GM18505 (cell line): ENCODE measurements at regions not wholly inside any gene's neighbourhood (a gene's known extent, or its start where the extent isn't known, plus 50 kb on each side); places are given as distances from the start of the nearest gene placed in this dataset.
A peak's percentile ranks its signal among the peaks of the same experiment; 100 is the strongest.
"Not testable (repeated sequence)": the region's sequence is repeated elsewhere in the genome, so short reads cannot be mapped to it uniquely, and the experiment has no call there.

Experiments
- ATAC-seq: cut with Tn5 transposase; IDR thresholded peaks from one replicate; pipeline ENCODE4 v1.9.1; 2021; ENCODE audit not compliant: unreplicated experiment
- POLR2A ChIP-seq: IDR thresholded peaks from 4 replicates; pipeline ENCODE4 v1.6.1; 2011; ENCODE audit warnings: borderline replicate concordance; ENCODE audit not compliant: insufficient read depth, insufficient read length; ENCODE audit errors: extremely low read depth

DNA sequence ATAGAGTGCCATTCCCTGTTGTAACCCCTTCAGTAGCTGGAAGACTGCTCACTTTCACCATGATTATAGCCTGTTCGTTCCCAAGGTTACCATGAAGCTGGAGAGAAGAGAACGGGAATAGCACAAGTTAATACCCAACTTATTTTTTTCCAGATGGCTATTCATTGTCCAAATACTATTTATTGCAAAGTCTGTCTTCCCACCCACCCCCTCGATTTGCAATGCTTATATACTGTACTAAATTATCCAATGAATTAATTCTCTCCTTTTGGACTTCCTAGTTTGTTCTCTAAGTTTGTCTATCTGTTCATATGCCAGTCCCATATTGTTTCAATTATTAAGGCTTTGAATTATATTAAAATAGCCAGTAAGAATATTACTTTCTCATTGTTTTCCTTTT lies 231.0 kb downstream of the RAB11FIP4 start:
- no peak for TF ChIP-seq POLR2A
- ATAC-seq: no peak

DNA sequence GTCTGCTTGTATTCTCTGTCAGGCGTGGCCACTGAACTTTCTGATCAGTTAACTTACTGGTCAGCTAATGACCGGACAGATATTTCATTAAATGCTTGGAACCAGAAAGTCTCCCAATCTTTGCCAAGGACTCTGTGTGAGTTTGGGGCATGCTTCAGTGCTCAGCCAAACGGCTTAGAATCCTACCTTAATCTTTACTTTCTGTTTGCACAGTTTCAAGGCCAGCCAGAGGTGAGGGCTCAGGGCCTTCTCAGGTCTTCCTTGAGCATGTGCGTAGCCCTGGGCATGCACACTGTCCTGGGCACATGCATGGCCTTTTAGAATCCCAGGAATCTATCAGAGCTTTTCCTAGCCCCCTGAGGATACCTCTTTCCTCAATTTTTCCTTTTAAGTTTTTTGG lies 230.1 kb downstream of the RAB11FIP4 start:
- no peak for TF ChIP-seq POLR2A
- ATAC-seq: no peak

GRCh38 chr17:31611053-31611452 lies 219.6 kb downstream of the RAB11FIP4 start:
- not testable (repeated sequence) for ATAC-seq

DNA sequence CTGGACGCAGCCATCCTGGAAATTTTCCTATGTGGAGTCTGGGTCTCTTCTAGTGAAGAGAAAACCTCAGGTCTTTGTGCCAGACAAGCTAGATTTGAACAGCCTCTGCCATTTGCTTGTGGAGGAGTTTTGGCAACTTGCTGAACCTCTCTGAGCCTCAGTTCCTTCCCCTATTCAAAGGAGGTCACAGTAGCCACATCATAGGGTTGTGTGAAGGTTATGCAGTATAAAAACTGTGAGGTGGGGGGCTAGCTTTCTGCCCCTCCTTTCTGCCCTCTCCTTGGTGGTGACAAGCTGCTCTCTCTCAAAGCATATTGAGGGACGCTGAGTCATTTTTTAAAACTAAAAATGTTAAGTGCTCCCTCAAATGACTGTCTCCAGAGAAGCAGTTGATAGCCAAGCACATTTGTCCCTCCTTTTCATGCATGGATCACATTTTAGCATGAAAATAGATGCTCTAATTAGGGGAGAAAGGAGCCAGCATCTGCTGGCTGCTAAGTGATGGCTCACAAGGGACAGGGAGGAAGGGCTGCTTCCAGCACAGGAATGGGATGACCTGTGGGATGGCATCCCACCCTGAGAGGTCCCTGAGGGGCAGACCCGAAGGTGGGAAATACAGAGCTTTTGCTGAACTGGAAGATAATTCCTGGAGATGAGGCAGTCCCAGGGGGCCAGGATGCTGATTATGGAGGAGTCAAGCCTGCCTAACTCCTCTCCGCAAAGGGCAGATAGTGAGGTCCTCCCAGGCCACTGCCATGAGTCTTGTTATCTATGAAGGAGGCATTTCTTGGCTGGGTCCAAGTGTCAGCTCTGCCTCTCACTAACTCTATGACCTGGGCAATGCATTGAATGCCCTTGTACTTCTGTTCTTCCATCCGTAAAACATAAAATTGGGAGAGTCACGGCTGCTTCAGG lies 218.8 kb downstream of the RAB11FIP4 start:
- no peak for ATAC-seq
- no peak for TF ChIP-seq POLR2A

DNA sequence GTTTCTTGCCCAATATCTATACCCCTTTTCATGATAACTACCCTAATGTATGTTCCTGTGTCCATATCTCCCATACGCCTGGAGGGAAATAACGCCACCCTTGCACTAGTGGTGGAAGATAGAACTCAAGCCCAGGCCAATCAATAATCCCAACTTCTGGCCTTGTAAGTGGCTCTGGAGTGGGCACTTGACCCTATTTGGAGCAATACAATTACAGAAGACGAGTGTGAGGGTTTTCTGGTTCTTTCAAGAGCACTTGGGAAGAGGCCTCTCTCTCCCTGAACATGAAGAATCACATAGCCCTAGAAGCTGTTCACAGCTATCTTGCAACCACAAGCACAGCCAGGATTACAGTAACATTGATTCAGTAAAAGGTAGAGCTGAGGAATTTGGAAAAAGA lies 217.9 kb downstream of the RAB11FIP4 start:
- TF ChIP-seq POLR2A: no peak
- no peak for ATAC-seq

GRCh38 chr17:31608659-31609254 lies 217.3 kb downstream of the RAB11FIP4 start:
- TF ChIP-seq POLR2A: no peak
- no peak for ATAC-seq

DNA sequence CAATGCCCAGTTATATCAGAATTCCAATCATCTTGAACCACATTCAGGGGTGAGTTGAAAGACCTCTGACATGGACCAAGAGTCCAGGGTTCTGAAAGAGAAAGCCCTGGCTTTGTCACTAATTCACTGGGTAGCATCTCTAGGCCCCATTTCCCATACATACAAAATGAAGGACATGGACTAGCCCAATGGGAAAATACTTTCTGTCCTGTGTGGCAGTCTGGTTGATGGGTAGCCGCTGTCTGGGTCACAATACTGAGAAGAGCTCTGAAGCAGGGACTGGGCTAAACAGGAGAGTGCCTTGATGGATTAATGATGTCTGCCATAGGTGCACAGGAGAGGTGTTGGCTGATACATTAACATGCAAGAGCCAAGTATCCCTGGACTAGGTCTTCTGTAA lies 214.3 kb downstream of the RAB11FIP4 start:
- no peak for ATAC-seq
- TF ChIP-seq POLR2A: no peak

DNA sequence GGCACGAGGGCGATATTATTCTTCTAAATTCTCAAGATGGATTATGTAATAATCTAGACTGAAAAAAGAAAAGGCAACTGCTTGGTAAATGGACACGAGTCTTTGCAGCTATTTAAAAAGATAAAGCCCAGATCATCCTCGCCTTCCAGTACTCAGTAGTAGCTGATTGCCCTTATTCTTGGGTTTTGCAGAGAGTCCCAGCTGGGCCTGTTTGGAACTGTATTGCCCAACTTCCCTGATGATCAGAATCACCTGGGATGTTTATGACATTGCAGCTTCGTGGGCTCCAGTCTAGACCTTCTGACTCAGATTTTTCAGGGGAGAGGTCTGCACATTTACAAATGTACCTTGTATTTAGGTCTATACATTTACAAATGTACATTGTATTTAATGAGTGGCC lies 213.5 kb downstream of the RAB11FIP4 start:
- ATAC-seq: no peak
- TF ChIP-seq POLR2A: no peak

DNA sequence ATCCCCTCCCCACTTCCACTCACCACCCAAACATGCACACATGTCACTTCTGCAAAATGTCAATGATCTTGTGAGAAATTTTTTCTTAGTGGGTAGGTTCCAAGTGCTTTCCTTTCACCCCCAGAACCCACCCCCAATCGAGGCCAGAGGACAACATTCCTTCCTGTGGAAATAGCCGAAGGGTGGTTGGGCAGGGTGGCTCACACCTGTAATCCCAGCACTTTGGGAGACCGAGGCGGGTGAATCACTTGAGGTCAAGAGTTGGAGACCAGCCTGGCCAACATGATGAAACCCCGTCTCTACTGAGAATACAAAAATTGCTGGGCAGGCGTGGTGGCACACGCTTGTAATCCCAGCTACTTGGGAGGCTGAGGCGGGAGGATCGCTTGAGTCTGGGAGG lies 208.7 kb downstream of the RAB11FIP4 start:
- ATAC-seq: not testable (repeated sequence)

DNA sequence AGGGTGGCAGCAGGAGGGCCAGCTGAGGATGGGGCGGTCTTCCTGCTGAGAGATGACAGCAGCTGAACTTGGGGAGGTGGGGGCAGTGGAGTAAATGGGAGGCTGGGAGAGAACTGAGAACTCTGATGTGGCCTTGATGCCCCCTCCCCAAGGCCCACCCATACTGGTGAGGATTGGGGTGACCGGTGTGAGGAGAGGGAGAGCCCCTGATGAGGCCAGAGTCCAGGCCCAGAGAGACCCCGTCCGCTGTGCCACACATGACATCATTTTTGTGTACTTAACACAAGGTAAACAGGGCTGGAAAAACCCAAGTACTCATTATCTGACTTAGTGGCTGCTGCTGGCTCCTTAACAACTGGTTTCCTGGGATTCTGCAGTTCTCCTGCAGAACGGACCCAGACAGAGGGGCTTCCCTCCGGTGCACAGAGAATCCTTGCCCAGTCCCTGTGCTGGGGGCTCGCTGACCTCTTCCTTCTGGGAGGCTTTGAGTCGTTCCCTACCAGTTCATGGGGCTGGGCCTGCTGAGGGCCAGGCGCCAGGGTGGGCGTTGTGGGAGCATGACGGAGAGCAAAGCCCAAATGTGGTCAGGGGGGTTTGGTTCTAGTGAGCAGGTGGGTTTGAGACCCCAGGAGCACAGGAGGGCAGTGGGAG lies 207.6 kb downstream of the RAB11FIP4 start:
- TF ChIP-seq POLR2A: no peak
- ATAC-seq: no peak

- TF ChIP-seq POLR2A: no peak
- no peak for ATAC-seq
Measured at GRCh38 chr17:31598399-31598782, 206.9 kb downstream of the RAB11FIP4 start.

DNA sequence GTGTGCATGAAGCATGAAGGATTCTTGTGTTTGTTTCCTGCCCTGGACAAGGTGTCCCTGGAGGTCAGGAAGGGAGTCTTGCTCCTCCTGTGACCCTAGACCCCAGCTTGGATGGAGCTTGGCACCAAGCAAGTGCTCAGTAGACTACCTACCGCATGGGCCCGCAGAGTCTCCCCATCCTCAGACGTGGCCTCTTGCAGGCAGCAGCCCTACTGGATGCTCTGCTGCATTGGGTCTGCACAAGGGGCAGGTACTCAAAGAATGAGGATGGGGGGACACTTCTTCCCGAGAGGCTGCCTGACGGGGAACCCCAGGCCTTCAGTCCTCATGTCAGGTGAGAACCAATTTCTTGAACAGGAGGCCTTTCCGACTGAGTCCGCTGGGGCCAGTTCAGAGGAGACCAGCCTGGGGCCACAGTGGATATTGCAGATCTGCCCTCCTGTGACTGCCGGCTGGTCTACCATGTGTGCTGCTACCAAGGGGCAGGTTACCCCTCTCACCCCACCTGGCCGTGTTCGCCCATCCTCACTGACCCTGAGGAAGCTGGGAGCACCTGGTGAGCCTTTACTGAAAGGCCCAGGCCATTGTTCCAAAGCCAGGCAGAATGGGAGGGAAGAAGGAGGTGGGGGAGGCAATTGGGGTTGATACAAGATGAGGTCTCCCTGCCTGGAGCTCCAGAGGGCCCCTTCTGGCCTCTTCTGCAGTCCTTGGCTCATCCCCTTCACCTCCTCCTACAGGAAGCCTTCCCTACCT lies 206.3 kb downstream of the RAB11FIP4 start:
- no peak for ATAC-seq
- no peak for TF ChIP-seq POLR2A

DNA sequence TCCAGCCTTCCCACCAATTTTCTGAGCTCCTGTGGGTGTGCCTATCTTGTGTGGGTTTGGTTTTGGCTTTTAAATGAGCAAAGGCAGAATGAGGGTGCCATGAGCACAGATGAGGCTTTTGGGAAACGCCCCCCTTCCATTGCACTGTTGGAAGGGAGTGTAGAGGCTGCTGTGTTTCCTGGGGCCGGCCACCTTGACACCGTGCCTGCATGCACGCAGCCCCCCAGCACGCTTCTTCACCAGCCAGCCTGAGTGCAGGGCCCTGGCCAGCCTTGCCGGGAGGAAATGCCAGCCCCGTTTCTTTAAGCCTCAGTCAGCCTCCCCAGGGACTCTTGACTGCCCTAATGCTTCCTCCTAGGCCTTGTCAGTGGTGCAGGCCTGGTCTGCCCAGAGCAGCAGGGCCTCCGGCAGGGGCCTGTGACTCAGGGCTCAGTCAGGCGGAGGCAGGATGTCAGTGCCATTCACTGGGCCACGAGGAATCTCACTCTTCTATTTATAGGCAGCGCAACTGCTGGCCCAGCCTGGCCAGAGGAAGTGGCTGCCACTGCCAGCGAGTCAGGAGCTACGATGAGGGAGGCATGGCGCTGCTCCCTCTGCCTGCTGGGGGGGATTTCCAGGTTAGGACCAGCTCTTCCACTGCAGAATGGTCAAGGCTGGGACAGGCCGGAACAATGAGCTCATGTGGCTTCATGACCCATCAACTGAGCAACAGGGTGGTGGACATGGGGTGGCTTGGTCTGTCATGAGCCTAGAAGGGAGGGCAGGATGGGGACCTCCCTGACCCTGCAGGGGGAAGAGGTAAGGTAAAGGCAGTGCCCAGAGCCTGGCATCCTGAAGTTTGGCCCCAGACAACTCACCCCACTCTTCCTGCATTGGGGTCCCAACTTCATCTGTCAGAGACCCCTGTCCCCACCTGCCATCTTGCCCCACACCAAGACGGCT lies 205.2 kb downstream of the RAB11FIP4 start:
- peak; percentile 73 for ATAC-seq
- TF ChIP-seq POLR2A: no peak
